LHCN-M2 (cell line): ENCODE measurements at regions not wholly inside any gene's neighbourhood (a gene's known extent, or its start where the extent isn't known, plus 50 kb on each side); places are given as distances from the start of the nearest gene placed in this dataset.
"Not testable (repeated sequence)": the region's sequence is repeated elsewhere in the genome, so short reads cannot be mapped to it uniquely, and the experiment has no call there.

Experiments
- DNase-seq: peaks from one replicate; pipeline ENCODE4 v3.0.0-alpha.2; 2012; ENCODE audit warnings: low read depth

- no peak for DNase-seq
Observed at GRCh38 chr2:220764171-220764570, 807.9 kb downstream of the EPHA4 start.

GRCh38 chr2:220767591-220768255 lies 804.4 kb downstream of the EPHA4 start:
- DNase-seq = no peak

- DNase-seq = peak; percentile 8
Observed at GRCh38 chr2:220775856-220776488, 796.1 kb downstream of the EPHA4 start.

- peak; percentile 1 for DNase-seq
Observed at GRCh38 chr2:220779076-220779475, 793.0 kb downstream of the EPHA4 start.

- DNase-seq = no peak
Observed at GRCh38 chr2:220779511-220779910, 792.6 kb downstream of the EPHA4 start.

GRCh38 chr2:220779931-220780330 lies 792.2 kb downstream of the EPHA4 start:
- DNase-seq = peak; percentile 58

- DNase-seq = no peak
Observed at GRCh38 chr2:220781622-220782241, 790.4 kb downstream of the EPHA4 start.

GRCh38 chr2:220782609-220783113 lies 789.4 kb downstream of the EPHA4 start:
- no peak for DNase-seq

GRCh38 chr2:220783671-220784070 lies 788.4 kb downstream of the EPHA4 start:
- no peak for DNase-seq

- no peak for DNase-seq
Observed at GRCh38 chr2:220785178-220785577, 786.9 kb downstream of the EPHA4 start.

- DNase-seq = no peak
Observed at GRCh38 chr2:220786216-220786615, 785.9 kb downstream of the EPHA4 start.

GRCh38 chr2:220787251-220787650 lies 784.9 kb downstream of the EPHA4 start:
- DNase-seq = peak; percentile 8

- peak; percentile 58 for DNase-seq
Observed at GRCh38 chr2:220789961-220790360, 782.1 kb downstream of the EPHA4 start.

GRCh38 chr2:220795705-220796104 lies 776.4 kb downstream of the EPHA4 start:
- no peak for DNase-seq

GRCh38 chr2:220811115-220811514 lies 761.0 kb downstream of the EPHA4 start:
- DNase-seq = no peak

GRCh38 chr2:220811952-220812570 lies 760.0 kb downstream of the EPHA4 start:
- DNase-seq = peak; percentile 51

- no peak for DNase-seq
Observed at GRCh38 chr2:220814441-220814840, 757.7 kb downstream of the EPHA4 start.

GRCh38 chr2:220815698-220816097 lies 756.4 kb downstream of the EPHA4 start:
- DNase-seq = no peak

- DNase-seq = no peak
Observed at GRCh38 chr2:220821683-220822082, 750.4 kb downstream of the EPHA4 start.

GRCh38 chr2:220823590-220823989 lies 748.5 kb downstream of the EPHA4 start:
- not testable (repeated sequence) for DNase-seq

- DNase-seq = no peak
Observed at GRCh38 chr2:220833446-220833845, 738.7 kb downstream of the EPHA4 start.

- peak; percentile 60 for DNase-seq
Observed at GRCh38 chr2:220835583-220835982, 736.5 kb downstream of the EPHA4 start.
